HEK293 (cell line): ENCODE measurements at regions not wholly inside any gene's neighbourhood (a gene's known extent, or its start where the extent isn't known, plus 50 kb on each side); places are given as distances from the start of the nearest gene placed in this dataset.

Source experiments
- CTCF ChIA-PET: fragments of 350-600 bp; formaldehyde crosslinking; extraction: SDS; loops from one replicate; lab custom pipeline; 2021; ENCODE audit warnings: antibody characterized with exemption; lab: Yijun Ruan, JAX
- POLR2A ChIA-PET: fragments of 300-600 bp; formaldehyde crosslinking; extraction: SDS; loops from one replicate; lab custom pipeline; 2020; ENCODE audit warnings: antibody characterized with exemption, inconsistent platforms; lab: Yijun Ruan, JAX
- H3K27ac ChIP-seq: fragments of 200-500 bp; sonication (Bioruptor generic); 2 replicates; pipeline ENCODE4 v1.5.1; 2014; ENCODE audit warnings: low read depth, low read length, control low read depth, inconsistent platforms; ENCODE audit errors: extremely low read depth
- H3K36me3 ChIP-seq, 2 experiments: fragments of 200-500 bp in 1 of 2; sonication (Bioruptor generic) in 1 of 2; 1 replicate in 1 of 2; 2 replicates in 1 of 2; pipeline ENCODE4 v1.5.1; 2014 to 2017; ENCODE audit warnings: inconsistent platforms in 2 of 2, low read length in 2 of 2; ENCODE audit not compliant: control insufficient read depth in 2 of 2, insufficient read depth in 1 of 2
- H3K4me1 ChIP-seq: fragments of 200-500 bp; sonication (Bioruptor generic); 2 replicates; pipeline ENCODE4 v1.5.1; 2014; ENCODE audit warnings: mild to moderate bottlenecking, low read length, inconsistent platforms; ENCODE audit not compliant: control insufficient read depth, insufficient read depth
- H3K4me3 ChIP-seq: 2 replicates; pipeline ENCODE4 v1.5.1; 2011; ENCODE audit warnings: low read depth, mild to moderate bottlenecking, control low read depth, low read length, moderate library complexity
- H3K9me3 ChIP-seq: fragments of 200-500 bp; sonication (Bioruptor generic); 2 replicates; pipeline ENCODE4 v1.5.1; 2014; ENCODE audit warnings: low read depth, low read length, inconsistent platforms; ENCODE audit not compliant: control insufficient read depth, insufficient read depth
- KLF16 ChIP-seq: fragments of 450-650 bp; formaldehyde crosslinking; IDR thresholded peaks from 2 replicates; pipeline ENCODE4 v1.5.1; 2017; ENCODE audit warnings: missing biosample characterization, missing genetic modification characterization
- OVOL3 ChIP-seq: fragments of 450-650 bp; formaldehyde crosslinking; IDR thresholded peaks from 2 replicates; pipeline ENCODE4 v1.5.1; 2016; ENCODE audit warnings: missing biosample characterization, missing genetic modification characterization
- PRDM1 ChIP-seq: fragments of 450-650 bp; formaldehyde crosslinking; IDR thresholded peaks from 2 replicates; pipeline ENCODE4; 2016; ENCODE audit warnings: missing biosample characterization, missing genetic modification characterization
- PRDM4 ChIP-seq: fragments of 450-650 bp; formaldehyde crosslinking; IDR thresholded peaks from 2 replicates; pipeline ENCODE4 v1.5.1; 2017; ENCODE audit warnings: missing biosample characterization, missing genetic modification characterization
- SCRT2 ChIP-seq: fragments of 450-650 bp; formaldehyde crosslinking; IDR thresholded peaks from 2 replicates; pipeline ENCODE4 v1.5.1; 2016; ENCODE audit warnings: missing biosample characterization, missing genetic modification characterization
- SP3 ChIP-seq: fragments of 450-650 bp; formaldehyde crosslinking; IDR thresholded peaks from 2 replicates; pipeline ENCODE4 v1.5.1; 2016; ENCODE audit warnings: missing biosample characterization, missing genetic modification characterization
- ZBTB48 ChIP-seq: fragments of 450-650 bp; formaldehyde crosslinking; IDR thresholded peaks from 2 replicates; pipeline ENCODE4 v1.5.1; 2016; ENCODE audit warnings: missing biosample characterization, missing genetic modification characterization
- ZNF146 ChIP-seq: fragments of 450-650 bp; formaldehyde crosslinking; IDR thresholded peaks from 2 replicates; pipeline ENCODE4 v1.5.1; 2016; ENCODE audit warnings: missing biosample characterization, missing genetic modification characterization
- ZNF157 ChIP-seq: fragments of 450-650 bp; formaldehyde crosslinking; IDR thresholded peaks from 2 replicates; pipeline ENCODE4 v1.5.1; 2016; ENCODE audit warnings: missing biosample characterization, missing genetic modification characterization
- ZNF19 ChIP-seq: fragments of 450-650 bp; formaldehyde crosslinking; IDR thresholded peaks from 2 replicates; pipeline ENCODE4; 2016; ENCODE audit warnings: missing biosample characterization, missing genetic modification characterization, low read depth
- ZNF280C ChIP-seq: fragments of 450-650 bp; formaldehyde crosslinking; IDR thresholded peaks from 2 replicates; pipeline ENCODE4 v1.5.1; 2016; ENCODE audit warnings: missing biosample characterization, missing genetic modification characterization
- ZNF350 ChIP-seq: fragments of 450-650 bp; formaldehyde crosslinking; IDR thresholded peaks from 2 replicates; pipeline ENCODE4 v1.5.0; 2017; ENCODE audit warnings: missing biosample characterization, mild to moderate bottlenecking, missing genetic modification characterization
- ZNF394 ChIP-seq: fragments of 450-650 bp; formaldehyde crosslinking; IDR thresholded peaks from 2 replicates; pipeline ENCODE4 v1.5.1; 2016; ENCODE audit warnings: missing biosample characterization, missing genetic modification characterization, mild to moderate bottlenecking, moderate library complexity, borderline replicate concordance
- ZNF449 ChIP-seq: fragments of 450-650 bp; formaldehyde crosslinking; IDR thresholded peaks from 2 replicates; pipeline ENCODE4 v1.5.1; 2017; ENCODE audit warnings: missing biosample characterization, mild to moderate bottlenecking, missing genetic modification characterization, moderate library complexity
- ZNF571 ChIP-seq: fragments of 450-650 bp; formaldehyde crosslinking; IDR thresholded peaks from 2 replicates; pipeline ENCODE4 v1.5.0; 2017; ENCODE audit warnings: missing biosample characterization, missing genetic modification characterization
- ZNF585B ChIP-seq: fragments of 450-650 bp; formaldehyde crosslinking; IDR thresholded peaks from 2 replicates; pipeline ENCODE4 v1.5.1; 2016; ENCODE audit warnings: missing biosample characterization, missing genetic modification characterization
- ZNF624 ChIP-seq: fragments of 450-650 bp; formaldehyde crosslinking; IDR thresholded peaks from 2 replicates; pipeline ENCODE4 v1.5.1; 2017; ENCODE audit warnings: missing biosample characterization, missing genetic modification characterization
- ZNF664 ChIP-seq: fragments of 450-650 bp; formaldehyde crosslinking; IDR thresholded peaks from 2 replicates; pipeline ENCODE4 v1.5.1; 2016; ENCODE audit warnings: missing biosample characterization, missing genetic modification characterization
- ZNF677 ChIP-seq: fragments of 450-650 bp; IDR thresholded peaks from 2 replicates; pipeline ENCODE4 v1.5.0; 2018; ENCODE audit warnings: missing biosample characterization, mild to moderate bottlenecking, missing genetic modification characterization, moderate library complexity
- ZXDB ChIP-seq: fragments of 450-650 bp; formaldehyde crosslinking; IDR thresholded peaks from 2 replicates; pipeline ENCODE4 v1.5.1; 2016; ENCODE audit warnings: missing biosample characterization, missing genetic modification characterization
- TF ChIP-seq, protein P1 (sequence below): IDR thresholded peaks from 2 replicates; pipeline ENCODE4 v1.6.1; 2011; ENCODE audit warnings: mild to moderate bottlenecking, low read depth, low read length, borderline replicate concordance
- TF ChIP-seq, protein P2 (sequence below): fragments of 450-650 bp; formaldehyde crosslinking; IDR thresholded peaks from 2 replicates; pipeline ENCODE4 v1.5.0; 2017; ENCODE audit warnings: missing biosample characterization, missing genetic modification characterization, borderline replicate concordance

- Histone ChIP-seq H3K36me3 (no peaks in the 10 kb centered on the region), H3K4me1 (no peaks in the 10 kb centered on the region), H3K9me3 (no peaks in the 10 kb centered on the region), H3K27ac (no peak overlapping the region), H3K4me3 (no peak overlapping the region)
- ChIA-PET POLR2A (no interaction called here), CTCF (no interaction called here)
- 0 out of 2 replicates have a peak, but pooled peaks have one; percentile 52 for TF ChIP-seq PRDM1 (tag by site-specific recombination)
- no peak for TF ChIP-seq ZBTB48 (tag by site-specific recombination)
Measured at GRCh38 chr5:82967072-82967471, 110.1 kb downstream of the TMEM167A start.

- Histone ChIP-seq H3K9me3 (no peaks in the 10 kb centered on the region), H3K36me3 (no peaks in the 10 kb centered on the region), H3K4me3 (no peak overlapping the region), H3K4me1 (no peaks in the 10 kb centered on the region), H3K27ac (no peak overlapping the region)
- POLR2A ChIA-PET, result no interaction called here
- CTCF ChIA-PET, result no interaction called here
- no peak for TF ChIP-seq KLF16 (tag by site-specific recombination)
- TF ChIP-seq, protein P1, sequence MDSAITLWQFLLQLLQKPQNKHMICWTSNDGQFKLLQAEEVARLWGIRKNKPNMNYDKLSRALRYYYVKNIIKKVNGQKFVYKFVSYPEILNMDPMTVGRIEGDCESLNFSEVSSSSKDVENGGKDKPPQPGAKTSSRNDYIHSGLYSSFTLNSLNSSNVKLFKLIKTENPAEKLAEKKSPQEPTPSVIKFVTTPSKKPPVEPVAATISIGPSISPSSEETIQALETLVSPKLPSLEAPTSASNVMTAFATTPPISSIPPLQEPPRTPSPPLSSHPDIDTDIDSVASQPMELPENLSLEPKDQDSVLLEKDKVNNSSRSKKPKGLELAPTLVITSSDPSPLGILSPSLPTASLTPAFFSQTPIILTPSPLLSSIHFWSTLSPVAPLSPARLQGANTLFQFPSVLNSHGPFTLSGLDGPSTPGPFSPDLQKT, result no peak
- no peak for TF ChIP-seq ZNF280C
- no peak for TF ChIP-seq ZXDB (tag by site-specific recombination)
- TF ChIP-seq ZNF624, result no peak
- TF ChIP-seq ZNF394, result no peak
- TF ChIP-seq PRDM4 (tag by site-specific recombination), result no peak
- TF ChIP-seq ZNF350, result no peak
- no peak for TF ChIP-seq ZNF664 (tag by site-specific recombination)
- TF ChIP-seq OVOL3, result no peak
- no peak for TF ChIP-seq ZNF585B (tag by site-specific recombination)
- TF ChIP-seq ZNF157 (tag by site-specific recombination), result no peak
- TF ChIP-seq SP3 (tag by site-specific recombination), result no peak
- no peak for TF ChIP-seq ZNF146
- no peak for TF ChIP-seq ZNF449 (tag by site-specific recombination)
- no peak for TF ChIP-seq ZNF571 (tag by site-specific recombination)
- TF ChIP-seq SCRT2, result no peak
- TF ChIP-seq ZNF19 (tag by site-specific recombination), result no peak
- TF ChIP-seq, protein P2, sequence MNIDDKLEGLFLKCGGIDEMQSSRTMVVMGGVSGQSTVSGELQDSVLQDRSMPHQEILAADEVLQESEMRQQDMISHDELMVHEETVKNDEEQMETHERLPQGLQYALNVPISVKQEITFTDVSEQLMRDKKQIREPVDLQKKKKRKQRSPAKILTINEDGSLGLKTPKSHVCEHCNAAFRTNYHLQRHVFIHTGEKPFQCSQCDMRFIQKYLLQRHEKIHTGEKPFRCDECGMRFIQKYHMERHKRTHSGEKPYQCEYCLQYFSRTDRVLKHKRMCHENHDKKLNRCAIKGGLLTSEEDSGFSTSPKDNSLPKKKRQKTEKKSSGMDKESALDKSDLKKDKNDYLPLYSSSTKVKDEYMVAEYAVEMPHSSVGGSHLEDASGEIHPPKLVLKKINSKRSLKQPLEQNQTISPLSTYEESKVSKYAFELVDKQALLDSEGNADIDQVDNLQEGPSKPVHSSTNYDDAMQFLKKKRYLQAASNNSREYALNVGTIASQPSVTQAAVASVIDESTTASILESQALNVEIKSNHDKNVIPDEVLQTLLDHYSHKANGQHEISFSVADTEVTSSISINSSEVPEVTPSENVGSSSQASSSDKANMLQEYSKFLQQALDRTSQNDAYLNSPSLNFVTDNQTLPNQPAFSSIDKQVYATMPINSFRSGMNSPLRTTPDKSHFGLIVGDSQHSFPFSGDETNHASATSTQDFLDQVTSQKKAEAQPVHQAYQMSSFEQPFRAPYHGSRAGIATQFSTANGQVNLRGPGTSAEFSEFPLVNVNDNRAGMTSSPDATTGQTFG (tag by site-specific recombination), result no peak
- TF ChIP-seq ZNF677, result no peak
Measured at GRCh38 chr5:82959466-82959865, 117.7 kb downstream of the TMEM167A start.
